Brain microvascular endothelial cell (primary cell): ENCODE measurements at regions not wholly inside any gene's neighbourhood (a gene's known extent, or its start where the extent isn't known, plus 50 kb on each side); places are given as distances from the start of the nearest gene placed in this dataset.
A peak's percentile ranks its signal among the peaks of the same experiment; 100 is the strongest.

Experiments used
- DNase-seq: peaks from one replicate; pipeline ENCODE4 v3.0.0-alpha.2; 2020
- H3K27ac ChIP-seq: fragments of 250-450 bp; sonication (Bioruptor Pico); 2 replicates; pipeline ENCODE4 v1.5.1; 2020; ENCODE audit warnings: mild to moderate bottlenecking, moderate library complexity
- H3K27me3 ChIP-seq: fragments of 250-450 bp; sonication (Bioruptor Pico); replicated peaks from 2 replicates; pipeline ENCODE4 v1.5.1; 2020; ENCODE audit warnings: mild to moderate bottlenecking
- H3K36me3 ChIP-seq: fragments of 250-450 bp; sonication (Bioruptor Pico); replicated peaks from 2 replicates; pipeline ENCODE4 v1.5.1; 2020; ENCODE audit warnings: mild to moderate bottlenecking
- H3K4me3 ChIP-seq: 2 replicates; pipeline ENCODE4 v1.5.1; 2011; ENCODE audit warnings: low read depth, mild to moderate bottlenecking, control low read depth, low read length, moderate library complexity
- in situ Hi-C: cut with HindIII; loops from 2 replicates; pipeline ENCODE4 v1.10.0; 2017; ENCODE audit warnings: low sequenced_read_pairs, low pct_ligation_motif_present
- TF ChIP-seq, protein P1 (sequence below): IDR thresholded peaks from 2 replicates; pipeline ENCODE4 v1.5.1; 2011; ENCODE audit warnings: low read depth, mild to moderate bottlenecking, moderate library complexity, low read length, control low read depth, inconsistent platforms; ENCODE audit errors: missing control alignments

GRCh38 chr1:39124282-39124681, 80.2 kb upstream of the MACF1 start:
- in situ Hi-C loops, result no loop called here
- H3K36me3 ChIP-seq, result peaks cover 13% of the 10 kb centered on the region
- H3K4me3 ChIP-seq, result no peak overlapping the region
- no peak overlapping the region for H3K27ac ChIP-seq
- no peaks in the 10 kb centered on the region for H3K27me3 ChIP-seq
- TF ChIP-seq, protein P1, sequence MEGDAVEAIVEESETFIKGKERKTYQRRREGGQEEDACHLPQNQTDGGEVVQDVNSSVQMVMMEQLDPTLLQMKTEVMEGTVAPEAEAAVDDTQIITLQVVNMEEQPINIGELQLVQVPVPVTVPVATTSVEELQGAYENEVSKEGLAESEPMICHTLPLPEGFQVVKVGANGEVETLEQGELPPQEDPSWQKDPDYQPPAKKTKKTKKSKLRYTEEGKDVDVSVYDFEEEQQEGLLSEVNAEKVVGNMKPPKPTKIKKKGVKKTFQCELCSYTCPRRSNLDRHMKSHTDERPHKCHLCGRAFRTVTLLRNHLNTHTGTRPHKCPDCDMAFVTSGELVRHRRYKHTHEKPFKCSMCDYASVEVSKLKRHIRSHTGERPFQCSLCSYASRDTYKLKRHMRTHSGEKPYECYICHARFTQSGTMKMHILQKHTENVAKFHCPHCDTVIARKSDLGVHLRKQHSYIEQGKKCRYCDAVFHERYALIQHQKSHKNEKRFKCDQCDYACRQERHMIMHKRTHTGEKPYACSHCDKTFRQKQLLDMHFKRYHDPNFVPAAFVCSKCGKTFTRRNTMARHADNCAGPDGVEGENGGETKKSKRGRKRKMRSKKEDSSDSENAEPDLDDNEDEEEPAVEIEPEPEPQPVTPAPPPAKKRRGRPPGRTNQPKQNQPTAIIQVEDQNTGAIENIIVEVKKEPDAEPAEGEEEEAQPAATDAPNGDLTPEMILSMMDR, result no peak
- no peak for DNase-seq

DNA sequence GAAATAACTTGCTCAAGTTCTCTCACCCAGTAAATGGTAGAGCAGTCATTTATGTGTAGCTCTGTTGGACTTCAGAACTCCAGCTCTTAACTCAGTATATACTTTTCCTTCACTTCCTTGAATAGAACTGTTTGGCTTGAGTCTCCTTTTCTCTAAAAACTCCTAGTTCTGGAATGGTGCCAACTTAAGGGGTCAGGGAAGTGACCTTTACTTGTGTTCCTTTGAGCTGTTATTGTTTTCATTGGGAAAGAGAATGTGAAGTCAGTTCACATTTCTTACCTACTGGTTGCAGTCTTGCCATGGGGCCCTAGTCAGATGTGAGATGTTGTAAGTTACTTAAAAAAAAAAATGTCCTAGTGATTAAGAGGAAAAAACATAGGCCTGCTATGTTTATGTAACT, 77.0 kb upstream of the MACF1 start:
- no peak overlapping the region for H3K4me3 ChIP-seq
- H3K36me3 ChIP-seq, result peaks cover 10% of the 10 kb centered on the region
- DNase-seq, result peak; percentile 59
- peak overlapping the region; percentile 5 for H3K27ac ChIP-seq
- TF ChIP-seq, protein P1, result no peak
- no peaks in the 10 kb centered on the region for H3K27me3 ChIP-seq
- in situ Hi-C loops, result no loop called here

DNA sequence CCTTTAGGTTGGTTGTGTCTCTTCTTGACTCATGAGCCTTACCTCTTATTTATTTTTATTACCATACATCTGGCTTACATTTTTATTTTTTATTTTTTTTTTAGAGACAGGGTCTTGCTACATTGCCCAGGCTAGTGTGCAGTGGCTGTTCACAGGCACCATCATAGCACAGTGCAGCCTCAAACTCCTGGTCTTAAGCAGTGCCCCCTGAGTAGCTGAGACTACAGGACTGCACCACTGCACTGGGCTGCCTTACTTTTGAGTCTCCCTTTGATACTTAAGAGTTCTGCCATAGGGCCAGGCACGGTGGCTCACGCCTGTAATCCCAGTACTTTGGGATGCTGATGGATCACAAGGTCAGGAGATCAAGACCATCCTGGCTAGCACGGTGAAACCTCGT, 76.4 kb upstream of the MACF1 start:
- no peaks in the 10 kb centered on the region for H3K27me3 ChIP-seq
- peaks cover 8% of the 10 kb centered on the region for H3K36me3 ChIP-seq
- in situ Hi-C loops, result no loop called here
- DNase-seq, result no peak
- TF ChIP-seq, protein P1, result no peak
- no peak overlapping the region for H3K4me3 ChIP-seq
- no peak overlapping the region for H3K27ac ChIP-seq

DNA sequence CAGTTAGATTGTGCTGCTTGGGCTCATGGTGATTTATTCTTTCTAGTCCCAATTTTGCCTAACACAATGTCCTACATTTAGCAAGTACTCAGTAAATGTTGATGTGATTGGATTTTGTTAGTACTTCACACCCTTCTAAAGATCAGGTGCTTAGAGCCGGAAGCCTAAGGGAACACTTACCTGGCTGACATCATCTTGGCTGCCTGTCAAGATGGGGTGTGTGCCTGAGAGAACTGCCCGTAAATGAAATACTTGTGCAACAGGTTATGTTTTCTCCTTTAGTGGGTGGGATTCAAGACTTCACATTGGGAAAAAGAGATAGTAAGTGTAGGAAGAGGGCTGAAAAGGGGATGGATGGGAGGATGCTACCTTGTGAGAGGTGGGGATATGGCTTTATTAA, 75.5 kb upstream of the MACF1 start:
- in situ Hi-C loops, result no loop called here
- H3K4me3 ChIP-seq, result no peak overlapping the region
- peaks cover 8% of the 10 kb centered on the region for H3K36me3 ChIP-seq
- no peak for DNase-seq
- H3K27me3 ChIP-seq, result no peaks in the 10 kb centered on the region
- H3K27ac ChIP-seq, result no peak overlapping the region
- TF ChIP-seq, protein P1, result no peak

GRCh38 chr1:39129514-39129913, 75.0 kb upstream of the MACF1 start:
- H3K4me3 ChIP-seq, result no peak overlapping the region
- in situ Hi-C loops, result no loop called here
- H3K27me3 ChIP-seq, result no peaks in the 10 kb centered on the region
- peaks cover 8% of the 10 kb centered on the region for H3K36me3 ChIP-seq
- peak overlapping the region; percentile 66 for H3K27ac ChIP-seq
- TF ChIP-seq, protein P1, result peak; percentile 57
- DNase-seq, result no peak

DNA sequence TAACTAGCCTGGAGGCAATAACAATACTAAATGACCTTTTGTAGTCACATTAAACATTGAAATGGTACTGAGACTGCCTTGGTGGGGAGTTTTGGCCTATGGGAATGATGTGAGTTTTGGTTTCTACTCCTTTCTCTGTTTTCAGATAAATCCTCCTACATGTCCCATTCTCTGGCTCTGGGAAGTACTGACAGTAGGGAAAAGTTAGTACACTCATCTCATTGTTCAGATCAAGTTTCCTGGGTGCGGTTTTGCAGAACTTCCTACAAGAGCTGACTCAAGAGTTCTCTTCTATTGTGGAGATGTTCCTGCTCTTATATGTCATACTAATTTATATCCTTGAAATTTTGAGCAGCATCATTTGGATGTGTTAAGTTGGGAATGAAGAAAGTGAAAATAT, 74.2 kb upstream of the MACF1 start:
- Histone ChIP-seq H3K4me3 (no peak overlapping the region), H3K27me3 (no peaks in the 10 kb centered on the region), H3K36me3 (peaks cover 5% of the 10 kb centered on the region), H3K27ac (peak overlapping the region; percentile 66)
- TF ChIP-seq, protein P1, result no peak
- DNase-seq, result peak; percentile 89
- in situ Hi-C loops, result no loop called here
